KG1 (cell line): ENCODE measurements at regions not wholly inside any gene's neighbourhood (a gene's known extent, or its start where the extent isn't known, plus 50 kb on each side); places are given as distances from the start of the nearest gene placed in this dataset.

Source experiments
- DNase-seq: peaks from one replicate; lab custom pipeline; 2025; lab: John Stamatoyannopoulos, UW

DNA sequence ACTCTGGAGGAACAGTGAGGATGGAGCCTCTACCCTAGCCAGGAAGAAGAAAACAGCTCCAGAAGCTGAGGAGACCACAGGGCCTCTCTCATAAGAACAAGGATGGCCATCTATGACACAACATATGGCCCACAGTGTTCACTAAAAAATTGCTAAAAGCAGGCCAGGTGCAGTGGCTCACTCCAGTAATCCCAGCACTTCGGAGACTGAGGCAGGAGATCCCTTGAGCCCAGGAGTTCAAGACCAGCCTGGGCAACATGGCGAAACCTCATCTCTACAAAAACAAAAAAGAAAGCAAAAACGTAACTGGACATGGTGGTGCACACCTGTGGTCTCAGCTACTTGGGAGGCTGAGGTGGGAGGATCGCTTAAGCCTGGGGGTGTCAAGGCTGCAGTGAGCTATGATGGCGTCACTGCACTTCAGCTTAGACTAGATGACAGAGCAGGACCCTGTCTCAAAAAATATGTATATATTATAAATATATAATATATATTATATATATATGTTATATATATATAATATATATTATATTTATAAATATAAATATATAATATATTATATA is 103.1 kb downstream of the TOMM20 start:
- no peak for DNase-seq

DNA sequence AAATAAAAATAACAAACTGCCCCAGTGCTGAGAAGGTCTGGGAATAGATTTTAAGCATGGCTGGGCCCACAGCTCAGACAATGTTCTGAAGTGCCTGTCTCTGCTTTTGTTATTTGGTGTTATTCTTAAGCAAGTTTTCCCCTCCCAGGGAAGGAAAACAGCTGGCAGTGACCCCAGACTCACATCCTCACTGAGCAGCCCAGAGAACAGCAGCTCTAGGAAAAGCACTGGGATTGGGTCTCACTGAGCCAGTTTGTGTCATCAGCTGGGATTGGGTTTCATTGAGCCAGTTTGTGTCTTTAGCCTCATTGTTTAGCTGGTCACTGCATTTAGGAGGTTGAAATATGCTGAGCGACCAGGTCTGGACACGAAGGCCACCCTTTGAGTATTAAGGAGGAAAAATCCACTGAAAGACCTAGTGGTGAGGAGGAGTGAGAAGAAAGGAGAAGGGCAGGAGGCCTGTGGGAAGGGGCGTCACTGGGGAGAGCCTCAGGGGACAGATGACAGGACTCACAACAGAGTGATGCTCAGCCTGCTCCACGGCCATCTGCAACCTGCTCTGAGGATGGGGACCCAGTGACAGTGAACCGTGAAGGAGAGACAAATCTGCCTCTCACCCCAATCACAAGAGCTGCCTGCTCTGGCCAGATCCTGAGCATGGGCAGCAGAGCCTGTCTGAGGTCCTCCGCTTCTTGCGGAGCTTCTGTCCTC is 103.8 kb downstream of the TOMM20 start:
- no peak for DNase-seq

DNA sequence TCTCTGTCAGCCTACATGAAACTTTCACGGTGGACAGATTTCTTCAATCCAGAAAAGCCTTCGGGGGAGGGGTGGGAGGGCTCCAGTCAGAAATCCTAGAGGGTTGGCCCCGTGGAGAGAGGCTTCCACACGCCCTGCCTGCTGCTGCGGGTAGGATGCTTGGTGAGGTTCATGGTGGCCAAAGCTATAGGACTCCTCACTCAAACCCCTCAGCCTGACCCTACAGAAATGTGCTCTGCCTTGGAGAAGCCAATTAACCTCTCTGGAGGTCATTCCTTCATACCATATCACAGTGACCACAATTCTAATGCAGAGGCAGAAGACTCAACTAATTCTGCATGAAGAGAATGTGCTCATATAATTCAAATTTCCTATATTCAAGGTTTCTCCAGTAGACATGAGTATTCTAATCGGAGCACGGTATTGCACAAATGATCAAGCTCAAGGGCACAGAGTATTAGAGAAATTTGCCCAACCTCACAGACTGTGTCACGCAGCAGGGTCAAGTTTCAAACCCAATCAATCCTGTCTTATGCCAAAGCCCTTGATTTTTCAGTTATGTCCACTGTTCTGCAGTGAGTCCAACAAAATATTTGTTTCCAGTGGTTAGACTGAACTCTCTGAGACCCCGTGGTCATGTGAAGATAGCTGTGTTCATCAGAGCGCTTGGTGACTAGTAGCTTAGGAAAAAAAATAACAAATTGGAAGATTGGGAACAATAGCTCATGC is 104.8 kb downstream of the TOMM20 start:
- DNase-seq = no peak

DNA sequence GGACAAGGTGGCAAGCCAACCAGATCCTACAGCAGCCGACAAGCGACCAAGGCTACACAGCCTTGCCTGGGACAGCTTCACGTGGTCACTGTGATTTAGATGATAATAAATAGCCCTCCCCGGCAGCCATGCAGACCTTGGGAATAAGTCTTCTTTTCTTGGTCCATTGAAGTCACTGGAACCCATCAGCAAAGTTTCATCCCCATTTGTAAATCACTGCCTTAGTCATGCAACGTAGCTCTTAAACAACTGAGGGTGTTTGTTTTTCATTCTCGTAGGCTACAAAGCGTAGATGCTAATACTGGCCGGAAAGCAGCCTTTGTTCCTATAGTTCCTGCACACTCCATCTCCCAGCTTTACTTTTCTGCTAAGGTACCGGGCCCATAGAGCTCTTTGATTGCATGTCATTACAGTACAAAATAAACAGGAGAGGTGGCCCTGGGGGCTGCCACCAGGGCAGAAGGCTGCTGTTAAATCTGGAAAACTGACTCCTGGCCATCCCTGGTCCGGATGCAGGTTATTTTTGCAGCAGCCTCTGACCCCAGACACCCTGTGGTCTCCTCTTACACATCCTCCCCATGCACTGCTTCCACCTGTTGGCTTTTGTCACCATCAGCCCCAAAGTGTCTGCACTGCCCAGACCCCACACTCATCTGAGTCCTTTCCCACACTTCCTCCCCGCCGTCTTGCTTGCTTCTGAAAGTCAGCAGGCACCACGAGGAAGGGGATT is 105.5 kb downstream of the TOMM20 start:
- DNase-seq = no peak

DNA sequence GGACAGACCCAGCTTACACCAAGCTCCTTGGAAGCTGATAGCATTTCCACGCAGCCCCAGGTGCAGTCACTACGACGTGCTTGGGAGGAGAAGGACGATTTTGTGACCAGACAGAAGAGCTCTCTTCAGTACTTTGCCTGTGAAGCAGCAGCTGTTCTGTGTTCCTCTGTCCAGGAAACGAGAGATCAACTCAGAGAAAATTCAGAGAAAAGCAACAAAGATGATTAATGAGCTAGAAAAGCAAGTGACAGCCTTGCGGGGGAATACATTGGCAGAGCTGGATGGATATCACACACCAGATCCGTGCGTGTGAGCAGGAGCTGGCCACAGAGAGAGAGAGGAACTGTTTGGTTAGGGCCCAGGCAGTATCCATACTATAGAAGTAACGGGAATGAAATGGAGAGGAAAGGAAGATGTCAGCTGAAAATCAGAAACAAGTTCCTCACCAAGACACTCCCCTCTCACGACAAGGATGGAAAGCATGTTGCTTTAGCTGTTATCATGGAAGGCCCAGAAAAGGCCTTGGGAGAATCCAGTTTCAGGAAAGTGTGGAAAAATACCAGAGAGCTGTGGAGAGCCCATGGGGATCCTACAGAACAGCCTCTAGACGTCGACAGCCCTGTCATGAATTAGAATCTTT is 106.2 kb downstream of the TOMM20 start:
- no peak for DNase-seq

DNA sequence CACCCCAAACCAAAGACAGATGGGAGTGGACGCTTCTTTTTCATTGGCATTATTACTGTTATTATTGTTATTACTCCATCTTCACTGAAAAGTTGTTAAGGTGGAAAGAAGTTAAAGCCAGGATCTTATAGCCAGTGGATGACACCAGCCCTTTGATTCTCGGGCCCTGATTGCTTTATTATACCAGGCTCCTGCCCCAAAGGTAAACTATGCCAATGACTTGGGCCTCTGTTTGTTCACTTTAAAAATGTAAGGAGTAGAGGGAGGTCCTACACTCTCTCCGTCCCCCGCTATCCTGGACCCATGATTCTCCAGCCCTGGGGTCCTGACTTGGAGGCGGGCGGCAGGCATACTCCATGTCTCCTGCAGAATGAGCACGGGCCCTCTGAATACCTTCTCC is 106.8 kb downstream of the TOMM20 start:
- no peak for DNase-seq

DNA sequence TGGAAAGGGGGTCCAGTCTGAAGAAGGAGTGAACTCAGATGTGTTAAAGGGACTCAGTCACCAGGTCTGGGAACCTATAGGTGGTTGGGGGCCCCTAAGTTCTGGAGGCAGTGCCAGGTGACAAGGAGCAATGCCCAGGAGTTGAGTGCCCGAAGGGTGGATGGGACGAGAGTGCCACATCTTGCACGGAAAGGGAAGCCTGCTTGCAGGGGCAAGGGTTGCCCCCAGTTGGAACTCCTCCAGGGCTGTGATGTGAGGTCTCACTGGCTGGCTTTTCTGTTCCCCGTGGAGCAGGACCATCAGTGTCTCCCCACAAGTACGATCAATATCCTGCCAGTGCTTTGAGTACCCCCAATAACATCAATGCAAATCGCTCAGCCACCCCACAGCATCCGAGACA is 107.3 kb downstream of the TOMM20 start:
- no peak for DNase-seq

DNA sequence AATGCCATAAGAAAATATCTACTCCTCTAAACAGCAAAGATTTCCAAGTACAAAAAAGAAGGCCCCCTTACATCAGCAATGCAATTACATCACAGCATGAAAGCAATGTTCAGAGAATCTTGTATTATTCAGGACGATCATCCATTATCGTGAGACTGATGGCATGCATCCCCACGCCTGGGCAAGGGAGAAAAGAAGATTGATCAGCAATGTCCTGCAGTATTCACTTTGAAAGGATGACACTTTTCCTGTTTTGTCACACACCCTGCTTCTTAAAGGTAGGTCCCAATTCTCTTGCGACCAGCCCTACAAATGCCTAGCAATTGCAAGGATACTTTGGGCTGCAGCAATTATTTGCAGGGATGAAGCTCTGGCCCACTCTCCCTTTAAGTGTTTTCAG is 108.7 kb downstream of the TOMM20 start:
- DNase-seq = no peak

DNA sequence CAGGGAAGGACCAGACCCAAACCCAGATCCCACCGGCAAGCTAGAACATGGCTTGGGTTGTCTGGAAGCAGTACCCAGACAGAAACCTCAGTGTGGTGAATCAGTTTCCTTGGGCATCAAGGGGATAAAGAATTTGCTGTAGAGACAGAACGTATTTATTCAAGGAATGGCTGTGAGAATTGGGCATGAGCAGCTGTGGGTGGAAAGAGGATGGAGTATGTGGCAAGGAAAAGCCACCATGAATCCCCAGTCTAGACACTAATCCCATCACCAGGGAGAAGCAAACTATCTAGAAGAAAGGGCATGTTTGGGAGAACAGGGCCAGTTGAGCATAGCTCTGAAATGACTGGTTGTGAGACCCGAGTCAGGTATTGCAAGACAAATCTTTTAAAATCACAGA is 109.2 kb downstream of the TOMM20 start:
- no peak for DNase-seq

DNA sequence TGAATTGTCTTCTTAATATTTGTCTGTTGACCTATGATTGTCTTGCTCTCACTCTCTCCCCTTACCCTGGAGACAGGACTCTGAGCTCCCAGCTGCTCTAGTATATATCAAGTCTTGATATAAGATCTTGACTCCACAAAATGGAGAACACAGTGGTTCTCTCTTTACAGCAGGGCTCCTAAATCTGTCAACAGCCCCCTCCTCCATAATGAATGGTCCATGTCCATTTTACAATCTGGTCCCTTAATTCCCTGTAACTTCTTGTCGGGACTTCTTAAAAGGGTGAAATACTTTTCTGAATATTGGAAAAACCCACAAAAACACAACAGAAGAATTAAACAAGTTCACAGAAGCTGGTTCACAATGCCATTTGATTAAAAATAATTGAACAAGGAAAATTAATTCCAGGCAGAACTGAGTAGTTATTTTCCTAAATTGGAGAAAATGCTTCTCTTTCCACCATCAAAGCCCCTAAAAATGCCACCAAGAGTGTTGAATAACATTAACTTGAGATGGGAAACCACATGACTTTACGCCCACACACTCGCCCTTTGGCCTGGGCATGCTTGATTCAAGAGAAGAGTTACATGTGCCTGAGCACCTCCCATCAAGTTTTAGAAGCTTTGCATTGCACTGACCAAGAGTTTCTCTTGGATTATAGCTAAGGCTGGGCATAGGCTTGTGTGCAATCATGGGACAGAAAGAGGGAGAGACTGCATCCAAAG is 109.8 kb downstream of the TOMM20 start:
- DNase-seq = no peak

DNA sequence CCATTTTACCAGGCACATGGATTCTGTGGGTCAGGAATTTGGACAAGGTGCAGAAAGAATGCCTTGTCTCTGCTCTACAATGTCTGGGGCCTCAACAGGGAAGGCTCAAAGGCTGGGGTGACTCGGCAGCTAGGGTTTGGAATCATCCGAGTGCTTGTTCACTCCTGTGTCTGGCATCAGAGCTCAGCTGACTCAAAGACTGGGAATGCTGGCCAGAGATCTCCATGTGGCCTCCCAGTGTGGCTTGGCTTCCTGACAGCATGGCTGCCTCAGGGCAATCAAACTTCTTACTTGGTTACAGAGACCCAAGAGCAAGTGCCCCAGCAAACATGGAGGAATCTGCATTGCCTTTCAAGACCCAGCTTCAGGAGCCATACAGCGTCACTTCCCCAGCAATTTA is 110.5 kb downstream of the TOMM20 start:
- no peak for DNase-seq

DNA sequence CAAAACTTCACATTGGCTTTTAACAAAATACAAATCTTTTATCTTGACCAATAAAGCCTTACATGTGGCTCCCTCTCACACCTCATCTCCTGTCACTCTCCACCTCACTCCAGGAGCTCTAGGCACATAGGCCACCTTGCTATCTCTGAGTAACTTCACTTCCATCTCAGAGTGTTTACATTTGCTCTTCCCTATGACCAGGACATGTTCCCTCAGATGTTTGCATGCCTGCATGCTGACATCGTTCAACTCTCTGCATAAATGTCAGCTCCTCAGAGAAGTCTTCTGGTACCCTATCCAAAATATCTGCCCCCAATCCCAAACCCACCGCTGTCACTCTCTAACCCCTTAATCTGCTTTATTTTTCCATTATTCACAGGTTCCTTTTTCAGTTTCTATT is 110.9 kb downstream of the TOMM20 start:
- no peak for DNase-seq

DNA sequence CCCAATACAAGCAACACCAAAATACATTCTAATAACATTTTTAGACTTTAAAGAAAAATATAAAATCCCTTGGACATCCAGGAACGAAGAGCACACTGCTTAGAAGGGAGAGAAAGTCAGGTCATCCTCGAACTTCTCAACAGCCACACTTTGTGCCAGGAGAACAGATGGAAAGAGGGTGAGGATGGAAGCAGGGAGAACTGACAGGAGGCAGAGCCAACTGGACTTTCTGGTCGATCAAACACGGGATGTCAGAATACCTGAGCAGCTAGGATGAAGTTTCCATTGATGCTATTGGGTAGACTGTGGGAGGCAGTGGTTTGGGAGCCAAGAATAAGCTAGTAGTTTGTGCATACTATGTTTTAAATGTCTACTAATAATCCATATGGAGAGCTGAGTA is 111.4 kb downstream of the TOMM20 start:
- DNase-seq = no peak

DNA sequence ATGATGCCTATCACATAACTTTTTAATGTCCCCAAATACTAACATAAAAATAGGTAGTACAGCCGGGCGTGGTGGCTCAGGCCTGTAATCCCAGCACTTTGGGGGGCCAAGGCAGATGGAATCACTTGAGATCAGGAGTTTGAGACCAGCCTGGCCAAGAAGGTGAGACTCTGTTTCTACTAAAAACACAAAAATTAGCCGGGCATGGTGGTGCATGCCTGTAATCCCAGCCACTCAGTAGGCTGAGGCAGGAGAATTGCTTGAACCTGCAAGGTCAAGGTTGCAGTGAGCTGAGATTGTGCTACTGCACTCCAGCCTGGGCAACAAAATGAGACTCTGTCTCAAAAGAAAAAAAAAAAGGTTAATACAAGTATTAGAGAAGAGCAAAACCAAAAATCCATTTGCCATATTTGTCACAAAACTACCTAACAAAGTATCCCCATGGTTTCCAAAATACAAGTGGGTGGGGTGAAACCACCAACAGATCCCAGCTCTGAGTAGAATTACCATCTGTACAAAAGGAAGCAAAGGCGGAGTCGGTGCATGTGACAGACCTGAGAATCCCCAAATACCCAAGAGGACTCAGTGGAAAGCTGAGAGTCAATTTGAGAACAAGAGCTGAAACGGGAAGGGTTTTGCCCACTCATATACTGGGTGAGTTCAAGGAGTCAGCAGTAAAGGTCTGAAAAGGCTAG is 113.2 kb downstream of the TOMM20 start:
- no peak for DNase-seq

DNA sequence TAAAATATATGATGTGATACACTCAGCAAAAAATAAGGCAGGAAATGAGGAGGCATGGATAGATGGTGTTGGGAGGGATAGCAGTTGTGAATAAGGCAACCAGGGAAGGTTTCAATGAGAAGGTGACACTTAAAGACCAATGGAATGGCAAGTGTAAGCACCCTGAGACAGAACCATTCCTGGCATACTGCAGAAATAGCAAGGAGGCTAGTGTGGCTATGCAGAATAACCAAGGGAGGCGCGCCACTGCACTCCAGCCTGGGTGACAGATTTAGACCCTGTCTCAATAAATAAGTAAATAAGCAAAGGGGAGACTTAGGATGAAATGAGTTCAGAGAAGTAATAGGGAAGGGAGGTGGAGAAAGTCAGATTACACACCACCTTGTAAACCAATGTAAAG is 113.9 kb downstream of the TOMM20 start:
- no peak for DNase-seq

DNA sequence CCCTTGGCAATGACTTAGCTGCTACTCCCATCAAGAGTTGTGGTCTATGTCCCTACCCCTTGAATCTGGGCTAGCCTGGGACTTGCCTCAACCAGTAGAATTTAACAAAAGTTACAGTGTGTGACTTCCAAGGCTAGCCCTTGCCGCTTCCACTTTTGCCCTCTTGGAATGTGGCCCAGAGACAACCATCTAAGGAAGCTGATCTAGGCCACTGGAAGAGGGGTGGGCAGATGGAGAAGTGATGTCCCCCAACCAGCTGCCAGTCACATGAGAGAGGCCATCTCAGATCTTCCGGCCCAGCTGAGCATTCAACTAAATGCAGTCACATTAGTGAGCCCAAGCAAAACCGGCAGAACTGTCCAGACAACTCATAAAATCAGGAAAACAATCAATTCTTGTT is 115.1 kb downstream of the TOMM20 start:
- DNase-seq = no peak

DNA sequence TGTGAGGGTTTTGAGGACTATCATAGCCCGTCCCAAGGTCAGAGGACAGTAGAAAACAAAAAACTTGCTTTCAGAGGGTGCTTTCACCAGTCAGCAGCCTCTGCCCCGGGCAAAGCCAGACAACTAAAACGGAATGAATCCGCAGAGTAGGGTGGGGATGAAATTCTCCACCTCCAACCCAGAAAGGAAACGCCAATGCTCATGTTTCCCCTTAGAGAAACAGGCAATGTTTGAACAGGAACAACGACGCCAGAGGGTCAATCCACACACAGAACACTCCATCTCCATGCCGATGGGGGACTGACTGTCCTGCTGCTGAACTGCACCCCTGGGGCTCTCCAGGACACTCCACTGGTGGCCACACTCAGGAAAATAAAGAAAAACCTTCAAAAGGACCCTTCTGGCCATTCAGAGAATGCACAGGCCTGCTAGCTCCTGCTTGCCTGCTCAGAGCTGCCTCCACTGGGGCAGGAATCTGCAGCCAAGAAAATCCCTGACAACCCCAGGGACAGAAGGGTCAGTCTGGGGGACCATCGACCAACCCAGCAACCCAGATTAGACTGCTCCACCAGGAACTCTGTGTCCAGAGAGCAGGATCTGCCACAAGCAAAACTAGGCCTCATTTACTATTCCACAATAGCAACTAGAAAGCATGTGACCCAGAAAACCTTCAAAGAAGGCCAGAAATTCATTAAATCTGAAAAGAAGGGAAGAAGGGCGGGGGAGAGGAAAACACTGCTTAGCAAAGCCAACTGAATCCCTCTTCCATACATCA is 116.0 kb downstream of the TOMM20 start:
- no peak for DNase-seq

DNA sequence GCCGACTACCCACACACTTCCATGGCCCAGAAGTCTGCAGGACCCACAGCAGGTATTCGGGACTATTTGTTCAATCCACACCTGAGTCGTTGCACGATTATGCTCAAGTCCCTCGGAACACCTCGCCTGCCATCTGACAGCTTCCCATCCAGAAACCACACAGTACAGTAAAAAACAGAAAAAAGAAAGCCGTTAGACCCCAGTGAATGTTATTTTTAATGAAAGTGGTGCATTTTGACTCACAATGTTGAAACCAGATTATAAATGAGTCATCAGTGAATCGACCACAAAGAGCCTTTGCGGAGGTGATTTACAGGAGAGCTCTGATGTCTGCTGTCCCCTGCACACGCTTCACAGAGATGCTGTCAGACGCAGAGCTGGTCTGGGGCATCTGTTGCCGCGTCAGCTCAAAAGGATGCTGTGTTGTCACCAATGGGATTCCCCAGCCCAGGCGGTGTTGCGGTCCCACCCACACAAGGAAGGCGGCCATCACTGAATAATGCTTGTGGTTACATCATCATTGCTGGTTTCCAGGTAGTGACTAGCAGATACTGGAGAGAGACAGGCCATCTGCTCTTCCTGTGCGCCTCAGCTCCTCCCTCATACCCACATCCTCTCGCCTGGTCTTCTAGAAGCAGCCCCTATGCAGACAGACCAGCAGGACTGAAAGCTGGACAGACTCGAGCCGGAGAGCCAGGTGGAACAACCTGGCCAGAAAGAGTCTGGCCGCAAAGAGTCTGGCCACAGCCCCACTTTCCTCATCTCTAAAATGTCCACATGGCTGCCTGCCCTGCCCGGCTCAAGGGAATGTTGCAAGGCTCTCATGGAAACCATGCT is 116.8 kb downstream of the TOMM20 start:
- peak; percentile 81 for DNase-seq

DNA sequence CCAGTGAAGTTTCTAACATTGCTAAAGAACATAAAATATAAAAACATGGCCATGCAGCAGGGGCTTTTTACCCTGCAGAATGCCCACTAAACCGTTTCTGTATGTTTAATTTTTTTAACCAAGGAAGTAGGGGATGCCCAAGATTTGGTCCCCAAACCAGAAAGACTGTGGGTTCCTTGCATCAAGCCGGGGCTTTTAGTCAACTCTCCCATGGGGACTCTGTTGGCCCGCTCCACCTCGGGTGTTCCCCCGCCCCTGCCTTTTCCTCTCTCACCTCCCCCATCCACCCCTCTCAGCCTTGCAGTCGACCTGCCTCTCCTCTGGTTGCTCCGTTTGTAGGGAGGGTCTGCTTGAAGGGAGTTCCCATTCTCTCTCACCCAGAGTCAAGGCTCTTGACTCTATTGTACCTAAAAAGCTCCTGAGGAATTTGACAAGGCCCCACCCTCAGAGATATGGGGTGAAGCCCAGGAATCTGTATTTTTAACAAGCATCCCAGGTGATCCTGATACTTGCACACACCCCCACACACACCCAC is 117.5 kb downstream of the TOMM20 start:
- DNase-seq = no peak
